IMR-90 (cell line): ENCODE measurements at regions not wholly inside any gene's neighbourhood (a gene's known extent, or its start where the extent isn't known, plus 50 kb on each side); places are given as distances from the start of the nearest gene placed in this dataset.
A peak's percentile ranks its signal among the peaks of the same experiment; 100 is the strongest.

Experiments
- ATAC-seq: fragments of 200-7000 bp; cut with Tn5 transposase; 2 replicates; pipeline ENCODE4 v1.9.1; 2020; ENCODE audit warnings: low read depth, mild to moderate bottlenecking, moderate library complexity
- BruUV-seq: library from RNA; stranded (reverse); fragments of 400-500 nt; replicated peaks from 2 replicates; lab custom pipeline; 2021; lab: Mats Ljungman, UMichigan
- CTCF ChIA-PET: fragments of 300-600 bp; formaldehyde crosslinking; extraction: SDS; loops from one replicate; lab custom pipeline; 2021; ENCODE audit warnings: antibody characterized with exemption; lab: Yijun Ruan, JAX
- POLR2A ChIA-PET: fragments of 300-600 bp; sonication (Branson Sonifier 250); formaldehyde crosslinking; loops from one replicate; lab custom pipeline; 2022; ENCODE audit warnings: antibody characterized with exemption; ENCODE audit not compliant: unreplicated experiment; lab: Charles Lee
- DNase-seq: peaks from one replicate; pipeline ENCODE4 v3.0.0; 2013
- H2AFZ ChIP-seq: replicated peaks from 2 replicates; pipeline ENCODE3; 2013; ENCODE audit warnings: low read length, mild to moderate bottlenecking; ENCODE audit not compliant: poor library complexity
- H2AK5ac ChIP-seq: 2 replicates; pipeline ENCODE4 v1.6.1; 2013; ENCODE audit warnings: low read depth, low read length, inconsistent platforms
- H2AK9ac ChIP-seq: replicated peaks from 2 replicates; pipeline ENCODE3; 2013; ENCODE audit warnings: mild to moderate bottlenecking, low read depth, low read length, moderate library complexity; ENCODE audit not compliant: poor library complexity
- H2BK120ac ChIP-seq: 2 replicates; pipeline ENCODE4 v1.6.1; 2013; ENCODE audit warnings: low read depth, low read length, inconsistent platforms
- H2BK15ac ChIP-seq: 3 replicates; pipeline ENCODE4 v1.6.1; 2013; ENCODE audit warnings: low read depth, low read length, inconsistent platforms
- H2BK20ac ChIP-seq: 2 replicates; pipeline ENCODE4 v1.6.1; 2013; ENCODE audit warnings: low read depth, mild to moderate bottlenecking, inconsistent platforms, low read length, moderate library complexity
- H2BK5ac ChIP-seq: 2 replicates; pipeline ENCODE4 v1.6.1; 2013; ENCODE audit warnings: mild to moderate bottlenecking, low read depth, low read length, inconsistent platforms; ENCODE audit not compliant: poor library complexity, severe bottlenecking
- H3K14ac ChIP-seq: replicated peaks from 2 replicates; pipeline ENCODE4 v1.6.1; 2013; ENCODE audit warnings: low read depth, low read length, inconsistent platforms
- H3K18ac ChIP-seq: 2 replicates; pipeline ENCODE4 v1.6.1; 2013; ENCODE audit warnings: low read depth, low read length, control low read depth
- H3K23ac ChIP-seq: 2 replicates; pipeline ENCODE4 v1.6.1; 2013; ENCODE audit warnings: low read depth, low read length, inconsistent platforms
- H3K27ac ChIP-seq: 2 replicates; pipeline ENCODE4 v1.5.1; 2013; ENCODE audit warnings: mild to moderate bottlenecking, control low read depth, low read length; ENCODE audit not compliant: insufficient read depth
- H3K27me3 ChIP-seq: 2 replicates; pipeline ENCODE4 v1.6.1; 2013; ENCODE audit warnings: low read length; ENCODE audit not compliant: control insufficient read depth, insufficient read depth
- H3K36me3 ChIP-seq: 2 replicates; pipeline ENCODE4 v1.6.1; 2013; ENCODE audit warnings: low read length, mixed read lengths; ENCODE audit not compliant: control insufficient read depth, insufficient read depth
- H3K4ac ChIP-seq: 2 replicates; pipeline ENCODE4 v1.6.1; 2013; ENCODE audit warnings: low read depth, low read length, inconsistent platforms
- H3K4me1 ChIP-seq: 2 replicates; pipeline ENCODE4 v1.6.1; 2013; ENCODE audit warnings: low read length, mixed read lengths; ENCODE audit not compliant: control insufficient read depth, insufficient read depth
- H3K4me2 ChIP-seq: 2 replicates; pipeline ENCODE4 v1.6.1; 2013; ENCODE audit warnings: low read depth, mild to moderate bottlenecking, control low read depth, low read length, moderate library complexity
- H3K4me3 ChIP-seq: 2 replicates; pipeline ENCODE4 v1.5.1; 2013; ENCODE audit warnings: low read depth, mild to moderate bottlenecking, control low read depth, low read length, moderate library complexity; ENCODE audit not compliant: insufficient read depth
- H3K56ac ChIP-seq: 2 replicates; pipeline ENCODE4 v1.6.1; 2013; ENCODE audit warnings: low read length, inconsistent platforms; ENCODE audit not compliant: insufficient read depth; ENCODE audit errors: extremely low read depth
- H3K79me1 ChIP-seq, 2 experiments: 2 replicates each; pipeline ENCODE4 v1.6.1; 2013; ENCODE audit warnings: low read length in 2 of 2, inconsistent platforms in 1 of 2, low read depth in 1 of 2
- H3K9ac ChIP-seq: 2 replicates; pipeline ENCODE4 v1.6.1; 2013; ENCODE audit warnings: low read depth, low read length, control low read depth
- H3K9me1 ChIP-seq: 2 replicates; pipeline ENCODE4 v1.6.1; 2013; ENCODE audit warnings: low read length, inconsistent platforms; ENCODE audit not compliant: insufficient read depth
- H3K9me3 ChIP-seq: 2 replicates; pipeline ENCODE4 v1.6.1; 2013; ENCODE audit warnings: low read length; ENCODE audit not compliant: control insufficient read depth, insufficient read depth
- H4K20me1 ChIP-seq: 2 replicates; pipeline ENCODE4 v1.6.1; 2013; ENCODE audit warnings: low read length, inconsistent platforms; ENCODE audit not compliant: insufficient read depth
- H4K5ac ChIP-seq: 2 replicates; pipeline ENCODE4 v1.6.1; 2013; ENCODE audit warnings: mild to moderate bottlenecking, low read depth, low read length, control low read depth
- H4K8ac ChIP-seq, 2 experiments: 2 replicates each; pipeline ENCODE4 v1.6.1; 2013; ENCODE audit warnings: low read depth in 2 of 2, low read length in 2 of 2, control low read depth in 1 of 2, inconsistent platforms in 1 of 2
- H4K91ac ChIP-seq: 2 replicates; pipeline ENCODE4 v1.6.1; 2013; ENCODE audit warnings: low read depth, low read length, inconsistent platforms; ENCODE audit not compliant: insufficient read depth
- BHLHE40 ChIP-seq: fragments of 150-350 bp; IDR thresholded peaks from 2 replicates; pipeline ENCODE4 v1.6.1; 2016; ENCODE audit warnings: mild to moderate bottlenecking, low read depth, low read length
- CEBPB ChIP-seq: IDR thresholded peaks from 2 replicates; pipeline ENCODE4 v1.6.1; 2012; ENCODE audit warnings: low read depth, low read length, improper control_type of control experiment
- CHD1 ChIP-seq: IDR thresholded peaks from 2 replicates; pipeline ENCODE4 v1.6.1; 2012; ENCODE audit warnings: low read depth, low read length, improper control_type of control experiment
- CTCF ChIP-seq: conservative IDR thresholded peaks from 2 replicates; pipeline ENCODE4 v1.5.1; 2012; ENCODE audit warnings: mild to moderate bottlenecking, low read depth, low read length, improper control_type of control experiment
- ELK1 ChIP-seq: fragments of 150-350 bp; IDR thresholded peaks from 2 replicates; pipeline ENCODE4 v1.6.1; 2016; ENCODE audit warnings: low read depth, mild to moderate bottlenecking, low read length, moderate library complexity, borderline replicate concordance
- FOS ChIP-seq: fragments of 150-350 bp; IDR thresholded peaks from 2 replicates; pipeline ENCODE4 v1.6.1; 2016; ENCODE audit warnings: low read depth, low read length
- MAFK ChIP-seq: IDR thresholded peaks from 2 replicates; pipeline ENCODE4 v1.6.1; 2012; ENCODE audit warnings: low read depth, low read length, improper control_type of control experiment
- MAZ ChIP-seq: IDR thresholded peaks from 2 replicates; pipeline ENCODE4 v1.6.1; 2012; ENCODE audit warnings: low read depth, mild to moderate bottlenecking, low read length, improper control_type of control experiment, moderate library complexity, borderline replicate concordance
- MXI1 ChIP-seq: IDR thresholded peaks from 2 replicates; pipeline ENCODE4 v1.6.1; 2012; ENCODE audit warnings: low read depth, mild to moderate bottlenecking, low read length, moderate library complexity, borderline replicate concordance
- NFE2L2 ChIP-seq: fragments of 150-350 bp; IDR thresholded peaks from 2 replicates; pipeline ENCODE4 v1.6.1; 2016; ENCODE audit warnings: low read depth, mild to moderate bottlenecking, low read length
- POLR2A ChIP-seq: IDR thresholded peaks from 2 replicates; pipeline ENCODE4 v1.6.1; 2012; ENCODE audit warnings: mild to moderate bottlenecking, low read depth, low read length
- RAD21 ChIP-seq: IDR thresholded peaks from 2 replicates; pipeline ENCODE4 v1.6.1; 2012; ENCODE audit warnings: low read length, improper control_type of control experiment
- RCOR1 ChIP-seq: IDR thresholded peaks from 2 replicates; pipeline ENCODE4 v1.6.1; 2012; ENCODE audit warnings: mild to moderate bottlenecking, low read length, improper control_type of control experiment; ENCODE audit not compliant: insufficient replicate concordance
- RFX5 ChIP-seq: IDR thresholded peaks from 2 replicates; pipeline ENCODE4 v1.8.0; 2012; ENCODE audit warnings: low read depth, mild to moderate bottlenecking, low read length, moderate library complexity
- SMC3 ChIP-seq: fragments of 150-350 bp; IDR thresholded peaks from 2 replicates; pipeline ENCODE4 v1.6.1; 2016; ENCODE audit warnings: low read depth, mild to moderate bottlenecking, antibody characterized with exemption, low read length, moderate library complexity
- USF2 ChIP-seq: fragments of 150-350 bp; IDR thresholded peaks from 2 replicates; pipeline ENCODE4 v1.6.1; 2017; ENCODE audit warnings: mild to moderate bottlenecking, antibody characterized with exemption, low read length, low read depth
- WGBS, 2 experiments: methylation state at CpG; one replicate each; pipeline versions ENCODE4 v1.1.5 to v1.1.7; 2013; ENCODE audit warnings: missing lambda C conversion rate in 2 of 2; ENCODE audit not compliant: insufficient read length in 1 of 2; ENCODE audit errors: extremely low coverage in 2 of 2; 5-methylcytosine and 5-hydroxymethylcytosine counted together
- dilution Hi-C: fragments of 300-500 bp; cut with HindIII; formaldehyde crosslinking; loops from one replicate; pipeline ENCODE4 v1.14.3; 2018; ENCODE audit warnings: low sequenced_read_pairs; ENCODE audit not compliant: unreplicated experiment
- in situ Hi-C: fragments of 300-500 bp; cut with MboI; formaldehyde crosslinking; loops from 3 replicates; pipeline ENCODE4 v1.14.3; 2019; ENCODE audit warnings: low sequenced_read_pairs, inconsistent platforms, mixed read lengths
- intact Hi-C: fragments of 100-400 bp; cut with micrococcal nuclease; formaldehyde crosslinking; loops from 2 replicates; pipeline ENCODE4 v1.10.0; 2022

GRCh38 chr9:124198331-124198730, 59.4 kb upstream of the NEK6 start:
- DNase-seq (no peak), ATAC-seq (no peak)
- Histone ChIP-seq H3K9me3 (peaks cover 8% of the 10 kb centered on the region), H2AFZ (peak overlapping the region; percentile 19), H2BK5ac (no peak overlapping the region), H2AK9ac (no peak overlapping the region), H3K9ac (no peak overlapping the region), H3K23ac (no peak overlapping the region), H4K8ac (no peak overlapping the region), H4K20me1 (no peaks in the 10 kb centered on the region), H3K4me2 (no peak overlapping the region), H3K4me3 (no peak overlapping the region), H3K27me3 (peaks cover 20% of the 10 kb centered on the region), H3K4me1 (no peaks in the 10 kb centered on the region), H3K27ac (no peak overlapping the region), H3K36me3 (no peaks in the 10 kb centered on the region), H3K9me1 (no peaks in the 10 kb centered on the region), H2BK120ac (no peak overlapping the region), H3K18ac (no peak overlapping the region), H3K56ac (no peak overlapping the region), H3K4ac (no peak overlapping the region), H4K5ac (no peak overlapping the region), H2AK5ac (no peak overlapping the region), H3K79me1 (no peaks in the 10 kb centered on the region), H2BK20ac (no peak overlapping the region), H3K14ac (no peak overlapping the region), H2BK15ac (no peak overlapping the region), H4K91ac (no peak overlapping the region)
- no TSS peak for BruUV-seq
- WGBS, 2 experiments = 80% methylated on average over 1 of the region's 5 CpGs; no CpG with 5 or more reads in 1 of the 2 experiments
- ChIA-PET CTCF (no interaction called here), POLR2A (interaction anchor here (0.7 kb wide), 1 partner anchor 61 kb away, joined by 10 read pairs; no protein-coding TSS in a partner anchor)
- TF ChIP-seq MAZ = no peak
- no peak for TF ChIP-seq SMC3
- no peak for TF ChIP-seq POLR2A
- no peak for TF ChIP-seq RAD21
- no peak for TF ChIP-seq NFE2L2
- no peak for TF ChIP-seq MAFK
- no peak for TF ChIP-seq MXI1
- TF ChIP-seq USF2 = no peak
- no peak for TF ChIP-seq BHLHE40
- no peak for TF ChIP-seq CTCF
- no peak for TF ChIP-seq FOS
- no peak for TF ChIP-seq CHD1
- TF ChIP-seq ELK1 = no peak
- no peak for TF ChIP-seq CEBPB
- TF ChIP-seq RFX5 = no peak
- no peak for TF ChIP-seq RCOR1
- intact Hi-C loops = no loop called here
- dilution Hi-C loops = no loop called here
- in situ Hi-C loops = no loop called here
